Thoracic aorta (tissue), 2 donors: ENCODE measurements at regions not wholly inside any gene's neighbourhood (a gene's known extent, or its start where the extent isn't known, plus 50 kb on each side); places are given as distances from the start of the nearest gene placed in this dataset.
"Not testable (repeated sequence)": the region's sequence is repeated elsewhere in the genome, so short reads cannot be mapped to it uniquely, and the experiment has no call there.

ENCODE experiments used
- ATAC-seq: fragments of 150-250 bp; one replicate; pipeline ENCODE4 v1.8.0; 2017; ENCODE audit warnings: low read depth; ENCODE audit not compliant: insufficient number of reproducible peaks, low FRiP score
- DNase-seq: peaks from one replicate; pipeline ENCODE4 v3.0.0-alpha.2; 2020; ENCODE audit warnings: low spot score
- H3K27ac ChIP-seq, 2 donors: fragments of 200-600 bp; sonication (generic); 1 replicate in 1 of 2; 2 replicates in 1 of 2; pipeline ENCODE4 v1.5.1; 2016; ENCODE audit warnings: mild to moderate bottlenecking in 2 of 2, moderate library complexity in 2 of 2
- H3K27me3 ChIP-seq: fragments of 200-600 bp; sonication (generic); replicated peaks from 2 replicates; pipeline ENCODE4 v1.6.0; 2016; ENCODE audit warnings: mild to moderate bottlenecking; ENCODE audit not compliant: insufficient read depth
- H3K36me3 ChIP-seq: fragments of 200-600 bp; sonication (generic); one replicate; pipeline ENCODE4 v1.5.1; 2016
- H3K4me1 ChIP-seq, 2 donors: fragments of 200-600 bp; sonication (generic); 1 replicate in 1 of 2; 2 replicates in 1 of 2; pipeline versions ENCODE4 v1.5.1 to v1.6.0; 2016; ENCODE audit warnings: low read depth in 2 of 2, mild to moderate bottlenecking in 1 of 2; ENCODE audit not compliant: control insufficient read depth in 1 of 2
- H3K4me3 ChIP-seq: fragments of 200-600 bp; sonication (generic); 2 replicates; pipeline ENCODE4 v1.5.1; 2016; ENCODE audit warnings: mild to moderate bottlenecking
- H3K9me3 ChIP-seq: fragments of 200-600 bp; sonication (generic); 2 replicates; pipeline ENCODE4 v1.5.1; 2016
- CTCF ChIP-seq: fragments of 200-600 bp; sonication (generic); IDR thresholded peaks from one replicate; pipeline ENCODE4 v1.5.1; 2019; ENCODE audit warnings: antibody characterized with exemption

GRCh38 chr13:34383728-34384127, 558.3 kb upstream of the NBEA start:
- H3K4me3 ChIP-seq = no peak overlapping the region

DNA sequence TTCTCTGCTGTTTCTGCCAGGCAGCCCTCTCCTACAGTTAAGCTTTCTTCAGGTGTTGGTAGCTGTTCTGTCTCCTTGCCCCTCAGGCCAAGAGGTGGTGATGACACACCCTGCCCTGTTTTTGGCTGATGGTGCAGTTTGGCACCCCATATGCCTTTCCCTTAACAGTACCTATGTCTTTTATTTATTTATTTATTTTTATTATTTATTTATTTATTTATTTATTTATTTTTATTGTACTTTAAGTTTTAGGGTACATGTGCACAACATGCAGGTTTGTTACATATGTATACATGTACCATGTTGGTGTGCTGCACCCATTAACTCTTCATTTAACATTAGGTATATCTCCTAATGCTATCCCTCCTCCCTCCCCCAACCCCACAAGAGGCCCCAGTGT, 555.8 kb upstream of the NBEA start:
- not testable (repeated sequence) for H3K27me3 ChIP-seq, H3K36me3 ChIP-seq, H3K27ac ChIP-seq, DNase-seq, ATAC-seq, H3K9me3 ChIP-seq, H3K4me3 ChIP-seq, H3K4me1 ChIP-seq

More at GRCh38 chr13:34383728-34384127, 558.3 kb upstream of the NBEA start:
- no peaks in the 10 kb centered on the region for H3K4me1 ChIP-seq
- no peak for ATAC-seq
- no peaks in the 10 kb centered on the region for H3K9me3 ChIP-seq
- TF ChIP-seq CTCF = no peak
- DNase-seq = no peak
- no peaks in the 10 kb centered on the region for H3K27me3 ChIP-seq
- no peak overlapping the region for H3K27ac ChIP-seq
- no peaks in the 10 kb centered on the region for H3K36me3 ChIP-seq

DNA sequence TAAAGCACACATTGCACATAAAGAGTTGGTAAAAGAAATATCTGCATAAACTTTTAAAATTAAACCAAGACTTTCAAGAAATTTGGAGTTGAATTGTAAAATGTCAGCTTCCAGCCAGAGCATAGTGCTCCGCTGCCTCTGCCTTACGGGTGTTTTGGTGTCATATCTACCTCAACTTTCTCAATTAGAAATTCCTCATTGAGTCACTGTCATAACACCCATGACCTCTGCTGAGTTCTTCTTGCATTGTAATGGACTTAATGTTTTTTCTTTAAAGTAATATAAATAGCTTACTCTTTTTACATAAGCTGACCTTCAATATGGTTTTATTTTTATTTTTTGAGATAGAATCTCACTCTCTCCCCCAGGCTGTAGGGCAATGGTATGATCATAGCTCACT, 551.0 kb upstream of the NBEA start:
- no peak for ATAC-seq

GRCh38 chr13:34401696-34402095, 540.4 kb upstream of the NBEA start:
- Histone ChIP-seq H3K27ac (no peak overlapping the region), H3K4me1 (no peaks in the 10 kb centered on the region), H3K4me3 (no peak overlapping the region), H3K9me3 (no peaks in the 10 kb centered on the region), H3K36me3 (no peaks in the 10 kb centered on the region), H3K27me3 (no peaks in the 10 kb centered on the region)
- ATAC-seq (no peak), DNase-seq (no peak)
- TF ChIP-seq CTCF = no peak

More for the DNA sequence above, 551.0 kb upstream of the NBEA start:
- Histone ChIP-seq H3K36me3 (no peaks in the 10 kb centered on the region), H3K9me3 (peaks cover 13% of the 10 kb centered on the region), H3K27me3 (no peaks in the 10 kb centered on the region), H3K4me3 (no peak overlapping the region), H3K4me1 (no peaks in the 10 kb centered on the region), H3K27ac (no peak overlapping the region)
- DNase-seq = no peak
- TF ChIP-seq CTCF = no peak

GRCh38 chr13:34405410-34406181, 536.5 kb upstream of the NBEA start:
- Histone ChIP-seq H3K27ac (no peak overlapping the region), H3K4me1 (no peaks in the 10 kb centered on the region), H3K4me3 (no peak overlapping the region), H3K27me3 (no peaks in the 10 kb centered on the region), H3K36me3 (no peaks in the 10 kb centered on the region), H3K9me3 (no peaks in the 10 kb centered on the region)
- TF ChIP-seq CTCF = no peak
- no peak for DNase-seq
- ATAC-seq = no peak

DNA sequence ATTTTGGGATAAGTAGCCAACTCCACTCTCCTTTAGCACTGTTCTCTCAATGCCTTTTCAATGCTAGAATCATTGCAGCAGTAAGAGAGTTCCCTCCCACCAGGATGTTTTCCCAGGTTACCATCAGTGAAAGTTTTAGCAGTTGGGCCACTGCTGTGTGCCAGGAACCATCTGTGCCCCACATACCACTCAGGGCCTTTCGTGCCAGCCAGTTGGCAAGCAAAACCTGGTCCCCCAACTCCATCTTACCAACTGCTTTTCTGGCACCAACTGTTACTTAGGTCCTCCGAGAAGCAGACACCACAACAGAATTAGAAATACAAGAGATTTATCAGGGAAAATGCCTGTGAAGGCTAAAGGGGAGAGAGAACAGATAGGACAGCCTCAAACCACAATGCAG, 533.4 kb upstream of the NBEA start:
- no peak for ATAC-seq
- no peak for TF ChIP-seq CTCF
- Histone ChIP-seq H3K9me3 (no peaks in the 10 kb centered on the region), H3K4me3 (no peak overlapping the region), H3K4me1 (peaks cover 0 to 5% of the 10 kb centered on the region in 2 donors), H3K27me3 (no peaks in the 10 kb centered on the region), H3K36me3 (no peaks in the 10 kb centered on the region), H3K27ac (no peak overlapping the region)
- DNase-seq = no peak
